ENCODE measurements at regions not wholly inside any gene's neighbourhood (a gene's known extent, or its start where the extent isn't known, plus 50 kb on each side); places are given as distances from the start of the nearest gene placed in this dataset.

DNA sequence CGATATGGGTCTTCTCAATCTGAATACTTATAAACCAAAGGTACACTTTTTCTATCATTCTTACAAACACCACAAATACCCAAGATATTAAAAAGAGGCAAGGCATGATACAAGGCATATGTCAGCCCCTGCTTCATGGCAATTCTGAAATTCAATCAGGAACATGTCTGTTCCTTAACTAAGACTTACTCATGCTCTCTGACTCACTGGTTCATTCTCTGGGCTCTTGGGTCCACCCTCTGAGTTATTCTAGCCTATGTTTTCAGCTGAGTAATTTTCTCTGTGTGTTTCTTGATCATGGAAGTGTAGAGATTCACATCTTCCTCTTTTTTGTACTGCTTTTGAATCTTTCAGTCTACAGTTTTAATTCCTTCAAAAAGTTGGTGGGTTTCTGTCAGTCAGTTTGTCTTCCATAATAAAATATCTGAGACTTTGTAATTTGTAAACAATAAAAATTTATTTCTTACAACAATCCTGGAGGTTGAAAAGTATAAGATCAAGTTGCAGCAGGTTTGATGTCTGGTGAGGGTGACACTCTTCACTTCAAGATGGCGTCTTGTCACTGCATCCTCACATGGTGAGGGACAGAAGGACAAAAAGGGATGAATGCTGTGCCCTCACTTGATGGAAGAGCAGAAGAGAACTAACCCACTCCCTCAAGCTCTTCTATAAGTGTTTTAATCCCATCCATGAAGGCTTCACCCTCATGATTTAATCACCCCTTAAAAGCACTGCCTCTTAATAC is 211.7 kb downstream of the FAM76B start:
- peak; percentile 92 for DNase-seq

DNA sequence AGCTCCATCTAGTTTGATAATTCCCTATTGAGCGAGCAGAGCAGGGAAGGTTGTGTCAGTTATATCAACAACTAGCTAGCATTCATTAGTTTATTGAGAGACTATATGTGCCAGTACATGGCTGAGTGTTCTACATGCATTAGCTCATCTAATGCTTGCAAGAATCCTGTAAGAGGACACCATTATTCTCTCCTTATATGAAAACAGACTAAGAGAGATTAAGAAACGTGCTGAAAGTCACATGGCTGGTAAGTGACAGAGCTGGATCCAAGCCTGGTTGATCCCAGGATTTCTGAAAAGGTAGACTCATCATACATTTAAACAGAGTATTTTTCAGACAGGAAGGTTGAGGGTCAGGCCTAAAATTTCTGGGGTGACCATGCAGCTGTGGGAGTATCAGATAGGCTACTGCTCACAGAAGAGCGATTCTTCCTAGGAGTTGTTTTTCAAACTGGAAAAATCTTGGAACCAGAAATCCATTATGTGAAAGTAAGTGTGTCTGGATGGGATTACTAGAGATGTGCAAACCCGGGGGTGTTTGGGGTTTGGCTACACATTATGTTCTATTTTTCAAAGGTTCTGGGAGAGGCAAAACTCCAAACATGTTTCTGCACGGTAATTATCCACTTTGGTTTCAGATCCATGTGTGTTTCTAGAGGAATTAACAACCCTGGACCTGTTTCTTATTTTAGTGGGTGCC is 213.3 kb downstream of the FAM76B start:
- DNase-seq: peak; percentile 53

DNA sequence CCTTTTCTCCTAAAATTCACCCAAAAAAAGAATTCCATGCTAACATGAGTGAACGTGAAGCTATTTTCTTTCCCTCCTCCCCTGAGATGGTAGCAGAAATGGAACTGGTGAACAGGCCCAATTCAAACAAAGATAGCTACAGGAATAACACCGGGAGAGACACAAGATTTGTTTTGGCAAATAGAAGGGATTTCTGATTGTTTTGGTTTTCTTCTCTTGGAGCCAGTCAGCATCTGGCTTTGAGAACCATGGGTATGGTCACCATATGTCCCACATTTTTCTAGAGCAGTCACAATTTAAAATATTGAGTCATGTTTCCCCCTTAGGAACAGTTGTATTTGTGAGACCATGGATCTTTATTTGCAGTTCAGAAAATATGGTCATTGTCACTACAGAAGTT is 214.1 kb downstream of the FAM76B start:
- DNase-seq: peak; percentile 88

DNA sequence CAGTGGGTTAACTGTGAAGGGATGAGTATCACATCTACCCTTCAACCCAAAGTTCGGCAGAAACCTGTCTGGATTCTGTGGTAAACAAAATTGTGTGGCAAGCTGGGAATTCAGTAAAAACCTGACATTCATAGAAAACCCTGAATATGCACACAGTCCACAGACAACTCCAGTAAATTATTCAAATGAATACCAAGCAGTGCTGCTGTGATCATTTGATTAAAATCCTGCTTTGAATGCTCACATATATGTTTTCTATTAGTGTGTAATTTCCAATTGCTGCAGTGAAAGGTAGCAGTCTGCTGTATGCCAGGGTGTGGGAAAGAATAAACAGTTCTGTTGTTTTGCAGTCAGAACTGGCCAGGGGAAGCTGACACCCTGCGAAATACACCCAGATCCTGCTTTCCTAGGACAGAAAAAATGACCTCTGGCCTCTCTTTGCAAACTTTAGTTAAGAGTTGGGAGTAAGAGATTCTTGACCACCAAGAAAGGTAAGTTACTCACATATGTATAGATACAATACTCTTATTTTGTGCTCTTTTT is 217.8 kb downstream of the FAM76B start:
- no peak for DNase-seq

DNA sequence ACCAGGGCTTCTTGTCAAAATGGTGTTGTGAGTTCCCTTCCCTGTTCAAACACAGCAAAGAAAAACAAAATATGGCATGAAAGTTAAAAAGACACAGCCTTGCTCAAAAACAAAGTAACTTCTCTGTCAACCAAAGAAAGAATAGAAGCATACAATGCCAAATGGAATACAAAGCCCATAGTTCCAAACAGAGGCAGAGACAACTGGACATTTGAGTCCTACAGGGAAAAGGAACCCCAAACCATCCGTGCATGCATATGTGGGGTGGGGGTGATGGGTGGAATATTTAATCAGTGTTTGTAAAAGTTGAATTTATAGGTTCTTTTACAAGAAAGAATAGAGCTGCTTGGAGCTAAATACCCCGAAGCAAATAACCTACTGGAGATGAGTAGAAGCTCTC is 218.7 kb downstream of the FAM76B start:
- DNase-seq: no peak

DNA sequence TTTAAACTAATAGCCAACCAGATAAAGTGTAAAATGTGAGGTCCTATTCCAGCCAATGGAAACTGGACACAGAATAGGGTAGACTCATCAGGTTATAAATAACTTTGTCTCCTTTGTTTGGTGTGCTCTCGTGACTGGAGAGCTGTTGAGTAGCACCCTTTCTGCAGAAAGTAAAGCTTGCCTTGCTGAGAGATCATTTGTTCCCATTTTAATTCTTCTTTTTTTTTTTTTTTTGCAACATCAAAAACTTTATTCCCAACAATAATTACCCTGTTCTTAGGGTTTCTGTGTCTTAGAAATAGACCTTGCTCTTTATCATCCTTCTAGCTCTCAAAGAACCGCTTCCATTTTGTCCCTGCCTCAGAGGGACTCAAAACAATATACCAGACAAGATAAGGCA is 220.4 kb downstream of the FAM76B start:
- no peak for DNase-seq

DNA sequence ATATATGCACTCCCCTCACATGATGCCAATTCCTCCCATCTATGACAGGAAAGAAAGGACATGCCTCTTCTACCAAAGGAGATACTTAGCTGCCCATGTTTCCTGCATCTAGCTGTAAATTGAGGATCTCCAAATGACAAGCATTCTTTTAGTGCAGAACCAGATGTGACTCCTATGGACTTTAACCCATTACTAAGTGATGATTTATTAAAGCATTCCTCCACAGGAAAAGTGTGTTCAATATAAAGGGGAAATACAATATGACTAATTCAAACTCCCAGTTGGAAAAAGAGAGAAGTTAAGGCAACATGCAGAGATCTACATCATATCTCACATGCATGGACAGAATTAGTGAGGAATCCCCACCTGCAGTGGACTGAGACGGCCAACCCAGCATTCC is 221.3 kb downstream of the FAM76B start:
- DNase-seq: peak; percentile 32

DNA sequence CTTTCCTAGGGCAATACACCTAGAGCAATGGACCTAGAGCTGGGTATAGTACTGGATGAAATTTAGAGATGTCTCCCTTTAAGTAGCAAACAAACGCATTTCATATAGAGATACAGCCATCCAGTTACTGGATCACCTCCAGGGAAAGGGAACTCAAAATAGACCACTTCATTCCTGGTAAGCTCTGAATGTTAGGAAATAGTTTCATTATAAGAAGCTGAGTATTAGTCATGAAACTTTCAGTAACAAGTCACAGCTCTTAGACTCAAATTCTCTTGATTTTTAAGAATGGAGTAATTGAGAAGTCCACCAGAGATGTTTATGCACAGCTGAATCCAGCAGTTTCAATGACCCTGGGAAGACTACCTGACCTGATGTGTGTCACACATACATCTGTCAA is 221.9 kb downstream of the FAM76B start:
- DNase-seq: peak; percentile 81

DNA sequence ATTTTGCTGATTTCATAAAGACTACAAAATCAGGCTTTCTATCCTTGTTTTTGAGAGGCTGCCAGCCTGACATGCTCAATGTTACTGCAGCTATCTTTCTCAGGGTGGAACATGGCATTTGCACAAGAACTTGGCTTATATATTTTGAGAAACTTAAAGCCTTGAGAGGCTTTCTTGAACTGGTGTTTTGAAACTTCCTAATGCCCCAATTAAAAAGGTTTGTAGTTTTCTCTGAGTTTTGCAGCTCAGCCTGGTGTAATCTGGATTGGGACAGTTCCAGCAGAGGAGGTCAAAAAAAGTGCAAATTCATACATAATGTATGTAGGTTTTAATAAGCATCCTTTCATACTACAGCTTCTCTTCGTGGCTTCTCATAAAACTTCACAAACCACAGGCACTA is 223.4 kb downstream of the FAM76B start:
- DNase-seq: no peak

DNA sequence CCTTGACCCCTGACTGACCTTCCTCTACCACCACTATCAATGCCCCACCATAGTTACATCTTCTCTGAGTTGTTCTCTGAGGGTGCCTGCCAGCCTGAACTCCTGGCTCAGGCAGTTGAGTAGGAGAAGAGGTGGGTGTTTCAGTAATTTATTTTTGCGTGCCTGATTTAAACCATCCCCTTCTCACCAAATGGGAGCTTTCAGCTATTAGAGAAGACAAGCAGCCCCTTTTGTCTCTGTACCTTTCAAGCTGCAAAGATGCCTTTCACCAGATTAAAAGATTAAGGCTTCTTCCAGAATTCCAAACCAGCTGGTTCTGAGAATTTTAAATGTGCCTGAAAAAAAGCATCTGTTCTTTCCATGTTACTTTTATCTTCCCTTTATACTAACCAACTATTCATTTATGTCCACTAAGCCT is 223.8 kb downstream of the FAM76B start:
- DNase-seq: no peak

DNA sequence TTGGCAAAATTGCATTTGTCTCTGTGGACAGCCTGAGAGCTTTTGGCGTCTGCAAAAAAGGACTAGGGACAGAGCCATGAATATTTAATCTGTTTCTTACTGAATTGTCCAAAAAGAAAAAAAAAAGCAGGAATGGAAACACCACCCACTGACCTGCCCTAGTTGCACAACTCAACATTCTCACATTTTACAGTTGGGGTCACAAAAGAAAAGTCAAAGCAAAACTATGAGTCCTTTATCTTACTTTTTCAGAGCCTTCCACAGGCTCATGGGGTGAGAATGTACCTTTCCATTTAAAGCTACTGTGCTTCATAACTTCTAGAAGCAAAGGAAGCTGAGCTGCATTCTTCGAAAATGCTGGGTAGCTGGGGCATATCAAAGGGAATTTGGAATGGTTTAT is 225.7 kb downstream of the FAM76B start:
- DNase-seq: no peak

DNA sequence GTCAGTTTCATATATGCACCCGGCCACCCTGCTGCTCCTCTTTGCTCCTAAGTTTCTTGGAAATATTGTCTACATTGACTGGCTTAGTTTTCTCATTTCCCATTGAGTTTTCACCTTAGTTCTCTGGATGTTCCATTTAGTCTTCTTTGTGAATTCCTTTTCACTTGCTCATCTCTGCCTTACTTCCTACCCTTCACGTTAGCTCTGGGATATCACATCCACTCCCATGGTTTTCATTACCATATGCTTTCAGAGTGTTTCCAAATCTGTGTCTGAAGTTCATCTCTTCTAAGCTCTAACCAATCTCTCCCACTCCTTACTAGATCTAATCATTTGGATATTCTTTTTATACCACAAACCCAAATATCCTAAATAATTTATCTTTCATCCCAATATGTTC is 226.4 kb downstream of the FAM76B start:
- DNase-seq: peak; percentile 42

DNA sequence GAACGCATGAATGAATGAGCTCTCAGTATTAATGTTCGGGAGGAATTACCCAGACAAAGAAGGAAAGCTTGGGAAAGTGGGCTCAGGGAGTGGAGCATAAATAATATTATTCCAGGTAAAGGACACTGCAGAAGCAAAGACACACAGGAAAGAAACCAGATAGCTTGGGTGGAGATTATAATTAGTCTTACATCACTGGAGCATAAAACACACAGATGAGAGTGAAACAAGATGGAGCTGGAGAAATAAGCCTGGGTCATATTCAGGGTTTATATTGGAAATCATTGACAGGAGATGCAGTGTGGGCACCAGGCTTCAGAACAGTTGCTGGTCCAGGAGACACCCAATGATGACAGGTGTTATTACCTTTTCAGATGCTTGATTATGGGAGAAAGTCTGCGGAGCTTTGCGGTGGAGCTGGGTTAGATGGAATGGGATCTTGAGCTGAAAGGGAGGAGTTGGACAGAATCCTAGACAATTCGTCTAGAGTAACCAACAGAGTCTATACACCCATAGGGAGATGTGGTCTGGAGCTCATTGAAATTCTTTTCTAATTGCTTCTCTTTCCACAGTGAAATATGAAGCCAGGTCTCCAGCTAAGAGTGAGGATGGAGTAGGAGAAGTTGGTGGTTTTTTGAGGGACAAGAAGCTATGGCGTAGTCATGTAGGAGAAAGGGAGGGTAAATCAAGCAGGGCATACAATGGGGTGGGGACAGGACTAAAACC is 227.2 kb downstream of the FAM76B start:
- no peak for DNase-seq

DNA sequence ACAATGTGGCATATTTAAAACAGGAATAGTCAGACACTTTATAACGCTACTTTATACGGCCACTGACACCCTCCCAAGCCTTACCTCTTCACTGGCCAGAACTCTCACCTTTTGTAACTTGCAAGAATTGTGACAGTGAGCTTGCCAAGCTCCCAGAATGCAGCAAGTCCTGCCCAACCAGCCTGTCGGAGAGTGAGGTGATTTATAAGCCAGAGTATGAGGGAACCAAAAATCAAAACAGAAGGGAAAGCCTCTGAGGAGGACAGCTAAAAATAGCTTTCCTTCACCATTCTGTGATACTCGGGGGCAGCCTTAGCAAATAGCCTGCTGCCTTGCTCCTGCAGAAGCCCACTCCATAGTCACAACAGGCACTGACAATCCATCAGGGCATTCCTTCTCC is 229.7 kb downstream of the FAM76B start:
- DNase-seq: no peak

DNA sequence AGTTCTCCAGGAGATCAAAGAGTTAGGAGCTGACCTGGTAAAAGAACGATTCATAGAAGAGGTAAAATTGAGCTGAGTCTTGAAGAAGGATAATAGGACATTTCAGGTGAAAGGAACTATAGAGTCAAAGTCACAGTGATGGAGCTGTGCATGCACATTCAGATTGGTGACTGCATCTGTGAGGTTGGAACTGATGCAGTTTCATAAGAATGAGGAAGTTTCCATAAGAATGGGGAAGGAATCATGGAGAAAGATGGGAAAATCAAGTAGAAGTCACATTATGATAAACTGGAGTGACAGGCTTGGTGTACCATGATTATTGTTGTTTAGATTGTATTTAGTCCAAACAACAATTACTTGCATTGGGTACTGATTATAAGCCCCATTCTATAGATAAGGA is 232.2 kb downstream of the FAM76B start:
- DNase-seq: no peak

DNA sequence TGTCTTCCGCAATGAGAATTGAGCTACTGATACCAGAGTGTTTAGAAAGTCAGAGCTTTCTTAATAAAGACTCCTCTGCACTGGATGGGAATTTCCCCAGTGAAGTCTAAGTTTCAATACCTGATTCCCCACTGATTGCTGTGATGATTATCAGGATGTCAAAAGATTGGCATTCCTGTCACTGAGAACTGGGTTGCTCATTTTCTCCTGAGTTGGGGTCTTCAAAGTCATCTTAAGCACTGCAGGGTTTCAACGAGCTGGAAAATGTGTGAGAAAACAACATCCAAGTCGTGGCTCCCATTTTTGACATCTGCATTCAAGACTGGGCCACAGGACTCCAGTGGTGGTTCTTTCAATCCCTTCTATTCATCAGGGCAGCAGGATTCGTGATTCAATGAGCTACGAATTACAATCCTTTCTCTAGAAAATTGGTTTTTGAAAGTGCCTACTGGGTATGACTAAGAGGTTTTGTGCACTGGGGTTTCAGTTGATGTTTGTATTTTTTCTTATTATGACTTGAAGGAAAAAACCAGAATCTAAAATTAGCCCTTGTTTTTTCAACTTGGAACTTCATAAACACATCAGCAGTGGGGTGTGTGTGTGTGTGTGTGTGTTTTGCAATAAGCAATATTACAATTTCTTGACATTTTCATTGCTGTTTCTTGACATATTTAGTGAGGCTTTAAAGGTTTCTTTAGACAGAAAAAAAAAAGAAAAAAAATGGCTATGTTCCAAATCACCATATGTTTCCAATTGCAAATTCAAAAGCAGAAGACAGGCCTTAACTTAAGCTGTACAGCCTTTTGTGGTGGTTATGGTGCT is 233.0 kb downstream of the FAM76B start:
- DNase-seq: peak; percentile 63

DNA sequence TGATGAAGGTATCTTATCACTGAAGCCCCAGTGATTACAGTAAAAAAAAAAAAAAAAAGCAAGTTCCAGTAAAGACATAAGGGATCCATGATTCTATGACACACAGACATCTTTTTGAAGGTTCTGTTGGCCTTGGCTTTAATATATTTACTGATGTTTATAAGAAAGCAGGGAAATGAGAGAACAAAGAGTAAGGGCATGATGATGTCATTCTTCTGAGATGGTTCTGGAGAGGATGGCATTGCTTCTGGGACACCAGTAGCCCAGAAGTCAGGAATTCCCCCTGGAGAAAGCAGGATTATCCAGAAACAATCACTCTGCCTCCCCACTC is 233.6 kb downstream of the FAM76B start:
- DNase-seq: no peak

DNA sequence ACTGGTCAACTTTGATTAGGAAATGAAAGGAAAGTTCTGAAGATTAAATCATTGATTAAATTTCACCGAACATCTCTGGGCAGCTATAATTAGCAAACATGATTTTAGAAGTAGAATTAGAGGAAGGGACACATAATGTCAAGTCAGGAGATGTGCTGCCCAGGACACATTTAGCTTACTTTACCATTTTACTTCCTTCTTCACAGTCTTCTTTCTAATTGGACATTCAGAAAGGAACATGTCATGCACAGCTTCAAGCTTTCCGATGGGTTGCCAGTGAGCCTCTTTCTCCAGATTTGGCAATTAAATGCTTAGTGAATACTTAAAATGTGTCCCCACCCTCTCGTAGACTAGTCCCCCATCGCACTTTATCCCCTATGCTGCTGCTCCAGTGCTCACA is 234.7 kb downstream of the FAM76B start:
- no peak for DNase-seq

DNA sequence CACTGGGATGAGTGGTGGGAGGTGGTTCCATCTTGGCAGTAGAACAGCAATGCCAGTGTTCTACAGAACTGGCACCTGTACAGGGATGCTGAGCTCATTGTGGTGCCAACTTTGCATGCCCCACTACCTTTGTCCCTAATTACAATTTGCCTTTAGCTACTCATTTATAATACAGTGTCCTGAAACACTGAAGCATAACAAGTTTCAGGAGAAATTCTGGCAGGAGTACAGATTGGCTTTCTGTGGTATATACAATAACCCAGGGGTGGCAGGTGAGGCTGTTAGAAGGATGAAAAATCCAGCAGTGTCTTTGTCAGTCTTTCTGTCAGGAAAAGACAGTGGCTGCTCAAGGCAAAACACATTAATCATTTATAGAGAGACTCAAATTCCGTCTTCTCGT is 240.3 kb downstream of the FAM76B start:
- DNase-seq: no peak

DNA sequence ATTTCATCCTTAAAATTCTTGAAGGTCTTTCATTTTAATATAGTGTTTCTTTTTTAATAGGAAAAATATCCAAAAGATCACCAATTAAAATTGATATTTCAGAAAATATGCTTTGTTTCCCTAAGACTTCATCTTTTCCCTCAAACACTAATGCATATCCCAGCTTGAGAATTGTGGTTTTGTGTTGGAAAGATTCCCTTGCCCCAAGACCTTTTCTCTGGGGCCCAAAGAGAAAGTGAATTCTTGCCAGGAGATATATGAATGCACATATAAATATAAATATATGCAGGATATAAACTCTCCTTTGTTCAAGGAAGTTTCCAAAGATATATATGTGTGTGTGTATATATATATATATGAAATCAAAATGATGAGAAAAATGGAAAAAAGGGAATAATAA is 241.2 kb downstream of the FAM76B start:
- no peak for DNase-seq

DNA sequence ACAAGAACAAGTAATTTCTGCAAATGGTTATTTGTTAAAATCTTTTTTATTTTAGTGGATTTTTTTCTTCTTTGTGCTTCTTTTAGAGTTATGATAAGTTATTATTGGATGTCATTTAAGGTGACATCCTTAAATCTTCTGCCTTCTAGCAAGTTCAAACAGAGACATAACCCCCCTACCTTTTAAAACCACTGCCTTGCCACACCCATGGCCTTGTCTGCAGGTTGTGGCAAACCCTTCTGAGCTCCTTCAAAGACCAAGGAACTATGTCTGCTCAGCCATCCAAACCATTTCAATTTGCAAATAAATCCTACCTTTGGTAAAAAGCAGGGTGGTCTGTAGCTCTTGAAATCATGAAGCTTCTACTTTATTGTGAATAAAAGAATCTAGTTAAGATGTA is 241.6 kb downstream of the FAM76B start:
- no peak for DNase-seq

DNA sequence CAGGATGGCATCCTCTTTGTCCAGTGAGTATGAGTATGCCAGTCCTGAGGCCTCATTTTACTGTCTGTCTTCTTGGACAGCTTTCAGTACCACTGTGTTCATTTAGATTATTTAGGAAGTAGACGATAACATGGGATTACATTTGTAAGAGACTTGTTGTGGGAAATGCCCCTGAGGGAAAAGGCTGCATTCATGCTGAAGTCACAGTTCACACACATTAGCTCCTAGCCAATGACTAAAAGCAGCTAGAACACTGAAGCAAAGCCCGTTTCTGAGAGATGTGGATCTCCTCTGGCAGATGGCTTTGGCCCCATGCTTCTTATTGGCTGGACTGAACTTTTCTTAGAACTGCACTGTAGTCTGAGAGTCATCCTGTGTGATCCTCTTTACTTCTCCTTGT is 242.4 kb downstream of the FAM76B start:
- DNase-seq: no peak
